ENCODE measurements at regions not wholly inside any gene's neighbourhood (a gene's known extent, or its start where the extent isn't known, plus 50 kb on each side); places are given as distances from the start of the nearest gene placed in this dataset.
"Not testable (repeated sequence)": the region's sequence is repeated elsewhere in the genome, so short reads cannot be mapped to it uniquely, and the experiment has no call there.

- not testable (repeated sequence) for DNase-seq
These were observed 319.2 kb downstream of the SPATA31A1 start for GRCh38 chr9:39674437-39675210.

- DNase-seq, result not testable (repeated sequence)
These were observed 319.7 kb downstream of the SPATA31A1 start for GRCh38 chr9:39675211-39675553.

- not testable (repeated sequence) for DNase-seq
These were observed 323.2 kb downstream of the SPATA31A1 start for GRCh38 chr9:39678534-39679263.

- DNase-seq, result not testable (repeated sequence)
These were observed 325.4 kb downstream of the SPATA31A1 start for GRCh38 chr9:39680694-39681401.

- not testable (repeated sequence) for DNase-seq
These were observed 373.4 kb downstream of the SPATA31A1 start for GRCh38 chr9:39728862-39729261.

- not testable (repeated sequence) for DNase-seq
These were observed 389.4 kb downstream of the SPATA31A1 start for GRCh38 chr9:39744898-39745297.

GRCh38 chr9:39775570-39775969 is 420.1 kb downstream of the SPATA31A1 start:
- DNase-seq, result not testable (repeated sequence)

- not testable (repeated sequence) for DNase-seq
These were observed 435.9 kb downstream of the SPATA31A1 start for GRCh38 chr9:39791356-39791755.

- DNase-seq, result not testable (repeated sequence)
These were observed 442.5 kb downstream of the SPATA31A1 start for GRCh38 chr9:39797935-39798334.

- DNase-seq, result not testable (repeated sequence)
These were observed 443.8 kb downstream of the SPATA31A1 start for GRCh38 chr9:39799252-39799651.

- not testable (repeated sequence) for DNase-seq
These were observed 447.1 kb downstream of the SPATA31A1 start for GRCh38 chr9:39802561-39802960.

GRCh38 chr9:39809401-39810226 is 454.1 kb downstream of the SPATA31A1 start:
- DNase-seq, result peak; percentile 49 to 55

- DNase-seq, result not testable (repeated sequence)
These were observed 454.9 kb downstream of the SPATA31A1 start for GRCh38 chr9:39810401-39810800.

- not testable (repeated sequence) for DNase-seq
These were observed 456.1 kb downstream of the SPATA31A1 start for GRCh38 chr9:39811615-39812014.

- DNase-seq, result not testable (repeated sequence)
These were observed 473.0 kb downstream of the SPATA31A1 start for GRCh38 chr9:39828457-39828856.
